GM12892 (cell line): ENCODE measurements at regions not wholly inside any gene's neighbourhood (a gene's known extent, or its start where the extent isn't known, plus 50 kb on each side); places are given as distances from the start of the nearest gene placed in this dataset.

ENCODE experiments used
- POLR2A ChIP-seq: IDR thresholded peaks from 2 replicates; pipeline ENCODE4 v1.6.1; 2011; ENCODE audit warnings: low read depth, low read length, control low read depth
- POLR2AphosphoS5 ChIP-seq: IDR thresholded peaks from 2 replicates; pipeline ENCODE4 v1.6.1; 2011; ENCODE audit warnings: low read depth, low read length, control low read depth
- TAF1 ChIP-seq: IDR thresholded peaks from 2 replicates; pipeline ENCODE4 v1.6.1; 2011; ENCODE audit warnings: low read depth, mild to moderate bottlenecking, control low read depth, low read length, borderline replicate concordance

GRCh38 chr13:68027306-68027705 is 797.2 kb upstream of the PCDH9 start:
- no peak for TF ChIP-seq POLR2AphosphoS5
- TF ChIP-seq POLR2A: no peak
- no peak for TF ChIP-seq TAF1
